Bronchial epithelial cell (primary cell): ENCODE measurements at regions not wholly inside any gene's neighbourhood (a gene's known extent, or its start where the extent isn't known, plus 50 kb on each side); places are given as distances from the start of the nearest gene placed in this dataset.

Experiments
- DNase-seq: peaks from one replicate; pipeline ENCODE4 v3.0.0-alpha.2; 2010; ENCODE audit warnings: low read depth
- FAIRE-seq: peaks from 2 replicates; lab custom pipeline; 2011; peaks lifted over from hg19 to GRCh38; lab: Jason Lieb, UNC
- H3K27me3 ChIP-seq: 2 replicates; pipeline ENCODE4 v1.5.1; 2011; ENCODE audit warnings: low read length; ENCODE audit not compliant: control insufficient read depth, insufficient read depth
- H3K36me3 ChIP-seq: 2 replicates; pipeline ENCODE4 v1.5.1; 2011; ENCODE audit warnings: low read length; ENCODE audit not compliant: control insufficient read depth, insufficient read depth
- H3K4me3 ChIP-seq: 2 replicates; pipeline ENCODE4 v1.5.1; 2011; ENCODE audit warnings: mild to moderate bottlenecking, low read depth, low read length, control low read depth
- CTCF ChIP-seq: IDR thresholded peaks from 2 replicates; pipeline ENCODE4 v1.5.1; 2011; ENCODE audit warnings: mild to moderate bottlenecking, moderate library complexity, low read length, control low read depth, inconsistent platforms; ENCODE audit not compliant: insufficient read depth, severe bottlenecking

GRCh38 chr20:39605361-39605760, 643.2 kb downstream of the DHX35 start:
- FAIRE-seq, result no peak
- no peaks in the 10 kb centered on the region for H3K36me3 ChIP-seq

GRCh38 chr20:39603219-39603618, 641.1 kb downstream of the DHX35 start:
- DNase-seq (no peak), FAIRE-seq (no peak)
- Histone ChIP-seq H3K4me3 (no peak overlapping the region), H3K36me3 (no peaks in the 10 kb centered on the region), H3K27me3 (no peaks in the 10 kb centered on the region)
- TF ChIP-seq CTCF, result no peak

More at GRCh38 chr20:39605361-39605760, 643.2 kb downstream of the DHX35 start:
- DNase-seq, result no peak
- no peak for TF ChIP-seq CTCF
- no peak overlapping the region for H3K4me3 ChIP-seq
- H3K27me3 ChIP-seq, result no peaks in the 10 kb centered on the region

- Histone ChIP-seq H3K36me3 (no peaks in the 10 kb centered on the region), H3K27me3 (no peaks in the 10 kb centered on the region), H3K4me3 (no peak overlapping the region)
- no peak for DNase-seq
- FAIRE-seq, result no peak
- no peak for TF ChIP-seq CTCF
Observed at GRCh38 chr20:39602649-39603048, 640.5 kb downstream of the DHX35 start.

GRCh38 chr20:39600871-39601270, 638.7 kb downstream of the DHX35 start:
- no peak for DNase-seq
- no peaks in the 10 kb centered on the region for H3K36me3 ChIP-seq
- FAIRE-seq, result no peak
- no peak overlapping the region for H3K4me3 ChIP-seq
- H3K27me3 ChIP-seq, result no peaks in the 10 kb centered on the region
- no peak for TF ChIP-seq CTCF

GRCh38 chr20:39600156-39600555, 638.0 kb downstream of the DHX35 start:
- H3K36me3 ChIP-seq, result no peaks in the 10 kb centered on the region
- no peak for FAIRE-seq
- H3K27me3 ChIP-seq, result no peaks in the 10 kb centered on the region
- no peak for DNase-seq
- TF ChIP-seq CTCF, result no peak
- no peak overlapping the region for H3K4me3 ChIP-seq

- DNase-seq, result no peak
- Histone ChIP-seq H3K27me3 (no peaks in the 10 kb centered on the region), H3K36me3 (no peaks in the 10 kb centered on the region), H3K4me3 (no peak overlapping the region)
- no peak for TF ChIP-seq CTCF
- no peak for FAIRE-seq
Observed at GRCh38 chr20:39596554-39596953, 634.4 kb downstream of the DHX35 start.
